Neural crest cell (in vitro differentiated cells): ENCODE measurements at regions not wholly inside any gene's neighbourhood (a gene's known extent, or its start where the extent isn't known, plus 50 kb on each side); places are given as distances from the start of the nearest gene placed in this dataset.

Experiments
- DNase-seq: peaks from one replicate; pipeline ENCODE4 v3.0.0; 2021; ENCODE audit warnings: low read depth, mixed read lengths, low spot score
- H3K27ac Mint-ChIP-seq: one replicate; pipeline ENCODE4 v1.8.0; 2021; ENCODE audit warnings: mild to moderate bottlenecking, mixed read lengths; ENCODE audit not compliant: unreplicated experiment
- H3K27me3 Mint-ChIP-seq: 2 replicates; pipeline ENCODE4 v1.8.0; 2021; ENCODE audit warnings: low read depth, mild to moderate bottlenecking, mixed read lengths
- H3K36me3 Mint-ChIP-seq: 2 replicates; pipeline ENCODE4 v1.8.0; 2021; ENCODE audit warnings: low read depth, mild to moderate bottlenecking, mixed read lengths
- H3K4me1 Mint-ChIP-seq: 2 replicates; pipeline ENCODE4 v1.8.0; 2021; ENCODE audit warnings: mixed read lengths
- H3K4me3 Mint-ChIP-seq: one replicate; pipeline ENCODE4 v1.8.0; 2021; ENCODE audit warnings: mild to moderate bottlenecking, mixed read lengths
- H3K9me3 Mint-ChIP-seq: 2 replicates; pipeline ENCODE4 v1.8.0; 2021; ENCODE audit warnings: mixed read lengths
- CTCF ChIP-seq: fragments of 200-600 bp; sonication (generic); conservative IDR thresholded peaks from 2 replicates; pipeline ENCODE4 v1.5.0; 2021; ENCODE audit warnings: antibody characterized with exemption, mild to moderate bottlenecking

GRCh38 chrX:87755493-87755892 is 237.9 kb downstream of the KLHL4 start:
- H3K27me3 Mint-ChIP-seq = no peaks in the 10 kb centered on the region
- DNase-seq = no peak
- H3K36me3 Mint-ChIP-seq = peaks cover 4% of the 10 kb centered on the region

GRCh38 chrX:87788976-87789375 is 271.4 kb downstream of the KLHL4 start:
- Mint-ChIP-seq H3K27ac (no peak overlapping the region), H3K36me3 (no peaks in the 10 kb centered on the region), H3K4me1 (peaks cover 5% of the 10 kb centered on the region), H3K9me3 (peaks cover 14% of the 10 kb centered on the region), H3K4me3 (no peak overlapping the region), H3K27me3 (no peaks in the 10 kb centered on the region)
- no peak for DNase-seq
- no peak for TF ChIP-seq CTCF

More at GRCh38 chrX:87755493-87755892, 237.9 kb downstream of the KLHL4 start:
- no peaks in the 10 kb centered on the region for H3K4me1 Mint-ChIP-seq
- H3K27ac Mint-ChIP-seq = no peak overlapping the region
- no peak overlapping the region for H3K4me3 Mint-ChIP-seq
- peaks cover 18% of the 10 kb centered on the region for H3K9me3 Mint-ChIP-seq
- no peak for TF ChIP-seq CTCF

DNA sequence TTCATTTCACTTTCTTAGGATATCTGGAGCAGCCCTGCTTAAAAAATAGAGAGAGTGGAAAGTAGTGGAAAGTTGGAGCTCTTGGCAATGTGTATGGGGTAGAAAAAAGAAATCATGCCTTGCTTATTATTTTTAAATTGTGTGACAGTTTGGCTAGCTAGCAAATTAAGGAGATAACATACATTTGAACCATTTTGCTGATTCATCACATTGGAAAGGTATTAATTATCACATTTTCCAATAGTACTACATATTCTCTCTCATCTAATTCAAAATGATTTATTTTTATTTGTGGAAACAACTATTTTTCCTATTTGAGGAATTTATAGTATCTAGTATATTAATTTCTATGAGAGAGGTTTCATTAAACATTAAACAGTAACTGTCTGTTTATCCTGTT is 280.4 kb downstream of the KLHL4 start:
- Mint-ChIP-seq H3K4me3 (no peak overlapping the region), H3K4me1 (peaks cover 7% of the 10 kb centered on the region), H3K27ac (no peak overlapping the region), H3K9me3 (no peaks in the 10 kb centered on the region), H3K36me3 (no peaks in the 10 kb centered on the region), H3K27me3 (no peaks in the 10 kb centered on the region)
- no peak for DNase-seq
- no peak for TF ChIP-seq CTCF

- Mint-ChIP-seq H3K27ac (no peak overlapping the region), H3K9me3 (peaks cover 5% of the 10 kb centered on the region), H3K27me3 (no peaks in the 10 kb centered on the region), H3K4me3 (no peak overlapping the region), H3K36me3 (no peaks in the 10 kb centered on the region), H3K4me1 (peaks cover 7% of the 10 kb centered on the region)
- no peak for DNase-seq
- TF ChIP-seq CTCF = no peak
These were observed 288.4 kb downstream of the KLHL4 start for GRCh38 chrX:87805829-87806490.

- Mint-ChIP-seq H3K9me3 (peaks cover 5% of the 10 kb centered on the region), H3K4me1 (no peaks in the 10 kb centered on the region), H3K27me3 (no peaks in the 10 kb centered on the region), H3K4me3 (no peak overlapping the region), H3K36me3 (no peaks in the 10 kb centered on the region), H3K27ac (no peak overlapping the region)
- no peak for TF ChIP-seq CTCF
- no peak for DNase-seq
These were observed 291.1 kb downstream of the KLHL4 start for GRCh38 chrX:87808576-87809243.
